Natural killer cell (primary cell): ENCODE measurements at regions not wholly inside any gene's neighbourhood (a gene's known extent, or its start where the extent isn't known, plus 50 kb on each side); places are given as distances from the start of the nearest gene placed in this dataset.
"Not testable (repeated sequence)": the region's sequence is repeated elsewhere in the genome, so short reads cannot be mapped to it uniquely, and the experiment has no call there.

Experiments used
- ATAC-seq, 3 donors: fragments of 150-1000 bp in 2 of 3; fragments of 200-7000 bp in 1 of 3; cut with Tn5 transposase; 1 replicate in 1 of 3; 2 replicates in 2 of 3; pipeline ENCODE4 v1.10.0; 2021; ENCODE audit warnings: mild to moderate bottlenecking in 2 of 3, moderate library complexity in 2 of 3
- DNase-seq, 2 donors: peaks; one replicate each; pipeline versions ENCODE4 v3.0.0 to v3.0.0-alpha.2; 2013 to 2021; ENCODE audit warnings: mixed read lengths in 1 of 2
- H3K27ac ChIP-seq: one replicate; pipeline ENCODE4 v1.5.1; 2013; ENCODE audit warnings: mild to moderate bottlenecking, low read length
- H3K27me3 ChIP-seq: one replicate; pipeline ENCODE4 v1.6.1; 2013; ENCODE audit warnings: low read length; ENCODE audit not compliant: control insufficient read depth, insufficient read depth
- H3K36me3 ChIP-seq: one replicate; pipeline ENCODE4 v1.6.1; 2013; ENCODE audit warnings: low read length; ENCODE audit not compliant: control insufficient read depth, insufficient read depth
- H3K4me1 ChIP-seq: one replicate; pipeline ENCODE4 v1.6.1; 2013; ENCODE audit warnings: low read length; ENCODE audit not compliant: control insufficient read depth, insufficient read depth
- H3K4me3 ChIP-seq: one replicate; pipeline ENCODE4 v1.5.1; 2013; ENCODE audit warnings: low read length
- H3K9me3 ChIP-seq: one replicate; pipeline ENCODE4 v1.6.1; 2013; ENCODE audit warnings: low read length; ENCODE audit not compliant: control insufficient read depth, insufficient read depth
- H3K27ac Mint-ChIP-seq, 2 donors: one replicate each; pipeline ENCODE4 v1.8.0; 2022; ENCODE audit warnings: mild to moderate bottlenecking in 2 of 2, mixed read lengths in 2 of 2, moderate library complexity in 1 of 2
- H3K27me3 Mint-ChIP-seq, 2 donors: one replicate each; pipeline ENCODE4 v1.8.0; 2022; ENCODE audit warnings: low read depth in 2 of 2, mixed read lengths in 2 of 2
- H3K36me3 Mint-ChIP-seq: one replicate; pipeline ENCODE4 v1.8.0; 2022; ENCODE audit warnings: mixed read lengths
- H3K4me1 Mint-ChIP-seq, 2 donors: one replicate each; pipeline ENCODE4 v1.8.0; 2022; ENCODE audit warnings: mixed read lengths in 2 of 2
- H3K4me3 Mint-ChIP-seq: one replicate; pipeline ENCODE4 v1.8.0; 2022; ENCODE audit warnings: mild to moderate bottlenecking, moderate library complexity, mixed read lengths
- H3K9me3 Mint-ChIP-seq, 2 donors: one replicate each; pipeline ENCODE4 v1.8.0; 2022; ENCODE audit warnings: mixed read lengths in 2 of 2
- CTCF ChIP-seq: fragments of 200-600 bp; IDR thresholded peaks from one replicate; pipeline ENCODE4 v1.8.0; 2022; ENCODE audit warnings: antibody characterized with exemption
- WGBS: methylation state at CpG from one replicate; pipeline ENCODE4 v1.1.7; 2013; ENCODE audit warnings: missing lambda C conversion rate; ENCODE audit not compliant: insufficient coverage; 5-methylcytosine and 5-hydroxymethylcytosine counted together
- intact Hi-C: fragments of 100-400 bp; cut with micrococcal nuclease; formaldehyde crosslinking; loops from one replicate; pipeline ENCODE4 v1.14.2; 2022

GRCh38 chr11:14589421-14589820 lies 54.2 kb upstream of the PDE3B start:
- H3K9me3 ChIP-seq: no peaks in the 10 kb centered on the region
- WGBS: 100% methylated on average over 2 of the region's 2 CpGs
- Mint-ChIP-seq H3K4me3 (no peak overlapping the region), H3K9me3 (no peaks in the 10 kb centered on the region), H3K36me3 (no peaks in the 10 kb centered on the region), H3K27me3 (peaks cover 0 to 2% of the 10 kb centered on the region in 2 donors), H3K27ac (no peak overlapping the region), H3K4me1 (peaks cover 0 to 19% of the 10 kb centered on the region in 2 donors)
- intact Hi-C loops: no loop called here
- ATAC-seq (no peak), DNase-seq (no peak)
- H3K4me3 ChIP-seq: no peak overlapping the region
- H3K4me1 ChIP-seq: no peaks in the 10 kb centered on the region
- TF ChIP-seq CTCF: no peak
- no peaks in the 10 kb centered on the region for H3K27me3 ChIP-seq
- no peak overlapping the region for H3K27ac ChIP-seq
- H3K36me3 ChIP-seq: no peaks in the 10 kb centered on the region

GRCh38 chr11:14591046-14591445 lies 52.6 kb upstream of the PDE3B start:
- DNase-seq: not testable (repeated sequence)

GRCh38 chr11:14593671-14594070 lies 49.9 kb upstream of the PDE3B start:
- no peaks in the 10 kb centered on the region for H3K36me3 Mint-ChIP-seq
- Histone ChIP-seq H3K4me1 (no peaks in the 10 kb centered on the region), H3K27ac (no peak overlapping the region), H3K27me3 (no peaks in the 10 kb centered on the region), H3K4me3 (no peak overlapping the region), H3K36me3 (no peaks in the 10 kb centered on the region), H3K9me3 (no peaks in the 10 kb centered on the region)
- H3K9me3 Mint-ChIP-seq: no peaks in the 10 kb centered on the region
- DNase-seq (no peak), ATAC-seq (no peak)
- intact Hi-C loops: no loop called here
- peak overlapping the region in 1 of 2 donors; percentile 8 for H3K27ac Mint-ChIP-seq
- no peak overlapping the region for H3K4me3 Mint-ChIP-seq
- TF ChIP-seq CTCF: no peak
- H3K4me1 Mint-ChIP-seq: peaks cover 0 to 13% of the 10 kb centered on the region in 2 donors
- WGBS: 100% methylated on average over 2 of the region's 2 CpGs
- peaks cover 4 to 5% of the 10 kb centered on the region in 2 donors for H3K27me3 Mint-ChIP-seq

More at GRCh38 chr11:14591046-14591445, 52.6 kb upstream of the PDE3B start:
- H3K27ac ChIP-seq, H3K27ac Mint-ChIP-seq, H3K9me3 Mint-ChIP-seq, H3K4me1 ChIP-seq, H3K27me3 Mint-ChIP-seq, H3K9me3 ChIP-seq, ATAC-seq, intact Hi-C loops, H3K4me3 Mint-ChIP-seq, H3K36me3 Mint-ChIP-seq, H3K27me3 ChIP-seq, H3K36me3 ChIP-seq, H3K4me3 ChIP-seq: not testable (repeated sequence)
- WGBS: 95% methylated on average over 19 of the region's 19 CpGs
- peaks cover 0 to 20% of the 10 kb centered on the region in 2 donors for H3K4me1 Mint-ChIP-seq
